Tibial artery (tissue), 4 donors: ENCODE measurements at regions not wholly inside any gene's neighbourhood (a gene's known extent, or its start where the extent isn't known, plus 50 kb on each side); places are given as distances from the start of the nearest gene placed in this dataset.
"Not testable (repeated sequence)": the region's sequence is repeated elsewhere in the genome, so short reads cannot be mapped to it uniquely, and the experiment has no call there.

Experiments used
- DNase-seq, 2 donors: peaks; one replicate each; pipeline ENCODE4 v3.0.0-alpha.2; 2019
- H3K27ac ChIP-seq, 2 donors: fragments of 200-600 bp; sonication (generic) in 1 of 2; 1 replicate in 1 of 2; 2 replicates in 1 of 2; pipeline ENCODE4 v1.5.1; 2018 to 2019; ENCODE audit warnings: mild to moderate bottlenecking in 1 of 2
- H3K27me3 ChIP-seq, 2 donors: fragments of 200-600 bp; sonication (generic) in 1 of 2; one replicate each; pipeline versions ENCODE4 v1.5.1 to v1.6.0; 2016 to 2019
- H3K36me3 ChIP-seq, 3 donors: fragments of 200-600 bp; sonication (generic) in 2 of 3; one replicate each; pipeline ENCODE4 v1.5.1; 2016 to 2019; ENCODE audit warnings: mild to moderate bottlenecking in 2 of 3
- H3K4me1 ChIP-seq, 4 donors: fragments of 200-600 bp; sonication (generic) in 2 of 4; 1 replicate in 3 of 4; 2 replicates in 1 of 4; pipeline ENCODE4 v1.5.1; 2016 to 2019
- H3K4me3 ChIP-seq, 2 donors: fragments of 200-600 bp; sonication (generic) in 1 of 2; 1 replicate in 1 of 2; 2 replicates in 1 of 2; pipeline ENCODE4 v1.5.1; 2018 to 2019; ENCODE audit warnings: mild to moderate bottlenecking in 2 of 2
- H3K9me3 ChIP-seq, 3 donors: fragments of 200-600 bp; sonication (generic) in 1 of 3; one replicate each; pipeline ENCODE4 v1.5.1; 2016 to 2019
- intact Hi-C: fragments of 100-400 bp; cut with DNase I; formaldehyde crosslinking; loops from one replicate; pipeline ENCODE4 v1.15.0; 2023; ENCODE audit warnings: low total_unique reads
- TF ChIP-seq, protein P1 (sequence below), 2 experiments: fragments of 200-600 bp in 1 of 2; fragments of 450-650 bp in 1 of 2; IDR thresholded peaks; one replicate each; pipeline ENCODE4 v1.5.1; 2017 to 2019; ENCODE audit warnings: antibody characterized with exemption in 2 of 2, mild to moderate bottlenecking in 1 of 2, moderate library complexity in 1 of 2

DNA sequence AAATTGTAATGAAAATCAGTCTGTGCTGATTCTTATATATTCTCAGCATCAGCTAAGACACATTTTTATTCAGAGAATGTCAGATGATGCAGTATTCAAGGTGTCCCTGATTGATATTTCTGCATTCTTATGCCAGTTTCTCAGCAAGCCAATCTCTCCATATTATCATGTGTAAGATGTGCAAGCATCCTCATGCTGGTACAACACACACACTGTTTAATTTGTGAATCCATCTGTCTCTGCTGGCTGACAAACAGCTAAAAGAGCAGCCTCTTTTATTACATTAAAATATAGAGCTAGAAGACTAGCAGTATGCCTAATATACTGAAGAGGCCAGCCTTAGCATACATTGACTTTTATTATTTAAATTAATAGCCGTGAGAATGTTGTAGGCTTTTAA lies 502.9 kb upstream of the GNPDA2 start:
- intact Hi-C loops = no loop called here
- TF ChIP-seq, protein P1, sequence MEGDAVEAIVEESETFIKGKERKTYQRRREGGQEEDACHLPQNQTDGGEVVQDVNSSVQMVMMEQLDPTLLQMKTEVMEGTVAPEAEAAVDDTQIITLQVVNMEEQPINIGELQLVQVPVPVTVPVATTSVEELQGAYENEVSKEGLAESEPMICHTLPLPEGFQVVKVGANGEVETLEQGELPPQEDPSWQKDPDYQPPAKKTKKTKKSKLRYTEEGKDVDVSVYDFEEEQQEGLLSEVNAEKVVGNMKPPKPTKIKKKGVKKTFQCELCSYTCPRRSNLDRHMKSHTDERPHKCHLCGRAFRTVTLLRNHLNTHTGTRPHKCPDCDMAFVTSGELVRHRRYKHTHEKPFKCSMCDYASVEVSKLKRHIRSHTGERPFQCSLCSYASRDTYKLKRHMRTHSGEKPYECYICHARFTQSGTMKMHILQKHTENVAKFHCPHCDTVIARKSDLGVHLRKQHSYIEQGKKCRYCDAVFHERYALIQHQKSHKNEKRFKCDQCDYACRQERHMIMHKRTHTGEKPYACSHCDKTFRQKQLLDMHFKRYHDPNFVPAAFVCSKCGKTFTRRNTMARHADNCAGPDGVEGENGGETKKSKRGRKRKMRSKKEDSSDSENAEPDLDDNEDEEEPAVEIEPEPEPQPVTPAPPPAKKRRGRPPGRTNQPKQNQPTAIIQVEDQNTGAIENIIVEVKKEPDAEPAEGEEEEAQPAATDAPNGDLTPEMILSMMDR (IDR thresholded peaks at IDR 0.05) = no peak
- Histone ChIP-seq H3K27ac (no peak overlapping the region), H3K9me3 (peaks cover 0 to 7% (median 2%) of the 10 kb centered on the region in 3 donors), H3K4me1 (no peaks in the 10 kb centered on the region), H3K27me3 (no peaks in the 10 kb centered on the region), H3K4me3 (no peak overlapping the region), H3K36me3 (no peaks in the 10 kb centered on the region)
- no peak for DNase-seq

DNA sequence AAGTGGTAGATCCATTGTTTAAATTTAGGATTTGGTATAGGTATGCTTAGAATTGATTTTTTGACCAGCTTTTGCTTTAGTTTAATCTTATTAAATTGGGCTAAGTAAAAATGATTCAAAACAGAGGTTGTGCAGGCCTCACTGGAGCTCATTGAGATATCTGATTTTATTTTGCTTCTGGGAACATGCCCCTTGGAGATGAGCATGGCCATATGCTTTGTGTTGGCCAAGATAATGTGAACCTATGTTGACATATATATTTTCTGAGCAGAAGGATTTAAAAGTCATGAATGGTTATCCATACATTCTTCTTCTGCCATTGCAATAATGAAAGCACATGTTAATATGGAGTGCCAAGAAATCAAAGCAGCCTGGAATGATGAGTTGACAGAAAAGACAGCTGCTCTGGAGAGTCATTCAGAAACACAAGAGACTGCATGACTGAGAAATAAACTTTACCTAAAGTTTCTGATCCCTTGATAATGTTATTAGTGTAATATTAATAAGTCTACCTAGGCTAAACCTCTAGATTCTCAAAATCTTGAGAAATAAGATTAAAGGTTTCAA lies 489.7 kb upstream of the GNPDA2 start:
- TF ChIP-seq, protein P1 (IDR thresholded peaks at IDR 0.05) = no peak
- Histone ChIP-seq H3K36me3 (no peaks in the 10 kb centered on the region), H3K4me1 (no peaks in the 10 kb centered on the region), H3K27ac (no peak overlapping the region), H3K4me3 (no peak overlapping the region), H3K9me3 (no peaks in the 10 kb centered on the region), H3K27me3 (no peaks in the 10 kb centered on the region)
- intact Hi-C loops = no loop called here
- no peak for DNase-seq

DNA sequence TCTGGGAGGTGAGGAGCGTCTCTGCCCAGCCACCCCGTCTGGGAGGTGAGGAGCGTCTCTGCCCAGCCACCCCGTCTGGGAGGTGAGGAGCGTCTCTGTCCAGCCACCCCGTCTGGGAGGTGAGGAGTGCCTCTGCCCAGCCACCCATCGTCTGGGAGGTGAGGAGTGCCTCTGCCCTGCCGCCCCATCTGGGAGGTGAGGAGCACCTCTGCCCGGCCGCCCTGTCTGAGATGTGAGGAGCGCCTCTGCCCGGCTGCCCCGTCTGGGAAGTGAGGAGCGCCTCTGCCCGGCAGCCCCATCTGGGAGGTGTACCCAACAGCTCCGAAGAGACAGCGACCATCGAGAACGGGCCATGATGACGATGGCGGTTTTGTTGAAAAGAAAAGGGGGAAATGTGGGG lies 482.1 kb upstream of the GNPDA2 start:
- H3K4me3 ChIP-seq, H3K27me3 ChIP-seq, intact Hi-C loops, H3K36me3 ChIP-seq, DNase-seq, H3K27ac ChIP-seq, H3K9me3 ChIP-seq, H3K4me1 ChIP-seq: not testable (repeated sequence)

DNA sequence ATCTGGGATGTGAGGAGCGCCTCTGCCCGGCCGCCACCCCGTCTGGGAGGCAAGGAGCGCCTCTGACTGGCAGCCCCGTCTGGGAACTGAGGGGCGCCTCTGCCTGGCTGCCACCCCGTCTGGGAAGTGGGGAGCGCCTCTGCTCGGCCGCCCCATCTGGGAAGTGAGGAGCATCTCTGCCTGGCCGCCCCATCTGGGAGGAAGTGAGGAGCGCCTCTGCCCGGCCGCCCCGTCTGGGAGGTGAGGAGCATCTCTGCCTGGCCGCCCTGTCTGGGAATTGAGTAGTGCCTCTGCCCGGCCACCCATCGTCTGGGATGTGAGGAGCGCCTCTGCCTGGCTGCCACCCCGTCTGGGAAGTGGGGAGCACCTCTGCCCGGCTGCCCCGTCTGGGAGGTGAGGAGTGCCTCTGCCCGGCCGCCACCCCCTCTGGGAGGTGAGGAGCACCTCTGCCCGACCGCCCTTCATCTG lies 481.5 kb upstream of the GNPDA2 start:
- H3K36me3 ChIP-seq, DNase-seq, H3K27ac ChIP-seq, H3K4me3 ChIP-seq, H3K9me3 ChIP-seq, intact Hi-C loops, H3K4me1 ChIP-seq, H3K27me3 ChIP-seq: not testable (repeated sequence)

DNA sequence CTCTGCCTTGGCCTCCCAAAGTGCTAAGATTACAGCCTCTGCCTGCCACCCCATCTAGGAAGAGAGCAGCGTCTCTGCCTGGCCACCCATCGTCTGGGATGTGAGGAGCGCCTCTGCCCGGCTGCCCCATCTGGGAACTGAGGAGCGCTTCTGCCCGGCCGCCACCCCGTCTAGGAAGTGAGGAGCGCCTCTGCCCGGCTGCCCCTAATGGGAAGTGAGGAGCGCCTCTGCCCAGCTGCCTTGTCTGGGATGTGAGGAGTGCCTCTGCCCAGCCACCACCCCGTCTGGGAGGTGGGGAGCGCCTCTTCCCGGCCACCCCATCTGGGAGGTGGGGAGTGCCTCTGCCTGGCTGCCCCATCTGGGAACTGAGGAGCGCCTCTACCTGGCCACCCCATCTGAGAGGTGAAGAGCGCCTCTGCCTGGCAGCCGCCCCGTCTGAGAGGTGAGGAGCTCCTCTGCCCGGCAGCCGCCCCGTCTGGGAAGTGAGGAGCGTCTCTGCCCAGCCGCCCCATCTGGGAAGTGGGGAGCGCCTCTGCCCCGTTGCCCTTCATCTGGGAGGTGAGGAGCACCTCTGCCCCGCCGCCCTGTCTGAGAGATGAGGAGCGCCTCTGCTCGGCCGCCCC lies 481.0 kb upstream of the GNPDA2 start:
- not testable (repeated sequence) for H3K27me3 ChIP-seq, H3K4me1 ChIP-seq, DNase-seq

DNA sequence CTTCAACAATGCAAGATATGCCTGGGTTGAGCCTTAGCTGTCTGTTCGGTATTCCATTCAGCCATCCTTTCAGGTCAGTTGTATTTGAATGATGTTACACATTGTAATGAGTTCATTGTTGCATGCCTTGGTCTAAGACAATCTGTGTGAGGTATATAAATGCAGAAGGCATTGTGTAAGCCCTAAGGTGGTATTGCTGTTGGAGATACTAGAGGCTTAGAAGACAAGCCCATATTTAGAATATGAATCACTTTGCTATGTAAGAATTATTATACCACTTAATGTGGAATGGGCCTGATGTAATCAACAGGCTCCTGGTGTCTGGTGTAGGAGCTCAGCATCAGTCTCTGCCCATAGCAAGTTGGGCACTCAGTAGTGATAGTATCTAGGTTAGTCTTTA lies 473.4 kb upstream of the GNPDA2 start:
- no peak overlapping the region for H3K4me3 ChIP-seq
- no peaks in the 10 kb centered on the region for H3K4me1 ChIP-seq
- no peaks in the 10 kb centered on the region for H3K27me3 ChIP-seq
- H3K36me3 ChIP-seq = no peaks in the 10 kb centered on the region
- H3K9me3 ChIP-seq = no peaks in the 10 kb centered on the region
- intact Hi-C loops = no loop called here
- no peak overlapping the region for H3K27ac ChIP-seq
- TF ChIP-seq, protein P1 (IDR thresholded peaks at IDR 0.05) = no peak
- no peak for DNase-seq

More for the DNA sequence above, 481.0 kb upstream of the GNPDA2 start:
- H3K27ac ChIP-seq, H3K9me3 ChIP-seq, H3K36me3 ChIP-seq, intact Hi-C loops, H3K4me3 ChIP-seq: not testable (repeated sequence)

DNA sequence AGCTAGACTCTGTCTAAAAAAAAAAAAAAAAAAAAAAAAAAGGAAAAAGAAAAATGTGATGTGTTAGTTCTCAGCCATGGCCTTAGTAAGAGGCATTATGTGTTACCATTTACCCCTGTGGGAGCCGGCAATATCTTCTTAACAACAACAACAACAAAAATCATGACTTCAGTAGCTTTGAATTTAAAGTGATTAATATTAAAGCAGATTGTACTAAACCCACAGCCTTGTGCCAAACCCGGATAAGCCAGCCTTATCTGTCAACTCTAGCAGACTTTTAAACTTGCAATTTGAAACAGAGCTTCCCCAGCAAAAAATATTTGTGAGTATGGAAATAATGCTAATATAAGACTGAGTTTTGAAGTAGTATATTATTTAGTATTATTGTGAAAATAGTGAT lies 462.1 kb upstream of the GNPDA2 start:
- Histone ChIP-seq H3K4me3 (no peak overlapping the region), H3K9me3 (no peaks in the 10 kb centered on the region), H3K27ac (no peak overlapping the region), H3K4me1 (peaks cover 0 to 11% (median 2%) of the 10 kb centered on the region in 4 donors), H3K36me3 (no peaks in the 10 kb centered on the region), H3K27me3 (no peaks in the 10 kb centered on the region)
- no peak for DNase-seq
- intact Hi-C loops = no loop called here
- TF ChIP-seq, protein P1 (IDR thresholded peaks at IDR 0.05) = no peak
